ENCODE measurements at regions not wholly inside any gene's neighbourhood (a gene's known extent, or its start where the extent isn't known, plus 50 kb on each side); places are given as distances from the start of the nearest gene placed in this dataset.

DNA sequence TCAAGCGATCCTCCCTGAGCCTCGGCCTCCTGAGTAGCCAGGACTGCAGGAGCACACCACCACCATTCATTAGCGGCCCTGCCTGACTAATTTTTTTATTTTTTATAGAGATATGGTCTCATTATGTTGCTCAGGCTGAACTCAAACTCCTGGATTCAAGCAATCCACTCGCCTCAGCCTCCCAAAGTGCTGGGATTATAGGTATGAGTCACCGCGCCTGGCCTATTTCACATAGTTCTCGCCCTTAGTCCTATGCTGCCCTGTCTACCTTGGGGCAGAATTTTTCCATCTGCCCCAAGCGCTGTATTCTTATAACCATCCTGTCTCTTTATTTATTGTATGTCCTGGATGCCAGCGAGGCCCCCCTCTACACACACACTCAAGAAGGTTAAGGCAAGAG, 50.9 kb upstream of the BCL2L14 start:
- TF ChIP-seq, protein P1, sequence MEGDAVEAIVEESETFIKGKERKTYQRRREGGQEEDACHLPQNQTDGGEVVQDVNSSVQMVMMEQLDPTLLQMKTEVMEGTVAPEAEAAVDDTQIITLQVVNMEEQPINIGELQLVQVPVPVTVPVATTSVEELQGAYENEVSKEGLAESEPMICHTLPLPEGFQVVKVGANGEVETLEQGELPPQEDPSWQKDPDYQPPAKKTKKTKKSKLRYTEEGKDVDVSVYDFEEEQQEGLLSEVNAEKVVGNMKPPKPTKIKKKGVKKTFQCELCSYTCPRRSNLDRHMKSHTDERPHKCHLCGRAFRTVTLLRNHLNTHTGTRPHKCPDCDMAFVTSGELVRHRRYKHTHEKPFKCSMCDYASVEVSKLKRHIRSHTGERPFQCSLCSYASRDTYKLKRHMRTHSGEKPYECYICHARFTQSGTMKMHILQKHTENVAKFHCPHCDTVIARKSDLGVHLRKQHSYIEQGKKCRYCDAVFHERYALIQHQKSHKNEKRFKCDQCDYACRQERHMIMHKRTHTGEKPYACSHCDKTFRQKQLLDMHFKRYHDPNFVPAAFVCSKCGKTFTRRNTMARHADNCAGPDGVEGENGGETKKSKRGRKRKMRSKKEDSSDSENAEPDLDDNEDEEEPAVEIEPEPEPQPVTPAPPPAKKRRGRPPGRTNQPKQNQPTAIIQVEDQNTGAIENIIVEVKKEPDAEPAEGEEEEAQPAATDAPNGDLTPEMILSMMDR (IDR thresholded peaks at IDR 0.05; ENCODE audit: control insufficient read depth, extremely low read depth, insufficient read depth) = no peak
- H3K4me3 ChIP-seq (ENCODE audit: low read depth, low read length) = no peak overlapping the region
- no peak for DNase-seq (ENCODE audit: low read depth)

DNA sequence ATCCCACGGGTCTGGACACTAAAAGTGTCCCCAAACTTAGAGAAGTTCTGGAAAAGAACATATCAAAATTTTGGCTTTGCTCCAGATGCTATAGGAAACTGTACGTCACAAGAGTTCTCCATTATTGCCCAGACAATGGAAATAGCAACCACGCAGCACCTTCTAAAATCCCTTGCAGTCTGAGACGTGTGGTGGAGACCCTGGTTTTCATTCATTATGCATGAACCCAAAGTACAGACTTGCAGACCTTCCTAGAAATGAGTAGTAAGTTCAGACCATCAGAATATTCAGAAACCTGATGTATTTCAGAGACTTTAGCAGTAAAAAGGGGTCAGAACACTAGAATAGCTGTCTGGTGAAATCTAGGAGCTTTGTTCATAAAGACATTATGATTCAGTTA, 50.0 kb upstream of the BCL2L14 start:
- H3K4me3 ChIP-seq (ENCODE audit: low read depth, low read length) = no peak overlapping the region
- DNase-seq (ENCODE audit: low read depth) = no peak
- TF ChIP-seq, protein P1 (IDR thresholded peaks at IDR 0.05; ENCODE audit: control insufficient read depth, extremely low read depth, insufficient read depth) = no peak
